PC-9 (cell line): ENCODE measurements at regions not wholly inside any gene's neighbourhood (a gene's known extent, or its start where the extent isn't known, plus 50 kb on each side); places are given as distances from the start of the nearest gene placed in this dataset.

Experiments
- BruUV-seq: library from RNA; stranded (reverse); fragments of 400-500 nt; replicated peaks from 2 replicates; lab custom pipeline; 2021; lab: Mats Ljungman, UMichigan
- CTCF ChIA-PET: fragments of 300-600 bp; sonication (Branson Sonifier 250); formaldehyde crosslinking; loops from one replicate; lab custom pipeline; 2022; ENCODE audit warnings: antibody characterized with exemption; lab: Charles Lee
- POLR2A ChIA-PET: fragments of 300-600 bp; sonication (Branson Sonifier 250); formaldehyde crosslinking; loops from one replicate; lab custom pipeline; 2022; ENCODE audit warnings: antibody characterized with exemption; ENCODE audit not compliant: unreplicated experiment; lab: Charles Lee
- DNase-seq, 2 experiments: peaks; one replicate each; pipeline versions ENCODE4 v3.0.0 to v3.0.0-alpha.2; 2015 to 2022; ENCODE audit warnings: mixed read lengths in 1 of 2
- H2AFZ ChIP-seq: fragments of 200-600 bp; sonication (generic); 2 replicates; pipeline ENCODE4 v1.8.1; 2017; ENCODE audit warnings: antibody characterized with exemption
- H3F3A ChIP-seq: fragments of 200-600 bp; sonication (generic); 2 replicates; pipeline ENCODE4 v1.8.1; 2017; ENCODE audit warnings: antibody characterized with exemption, mild to moderate bottlenecking, low read depth; ENCODE audit not compliant: insufficient read depth
- H3K27ac ChIP-seq: fragments of 200-600 bp; sonication (generic); 2 replicates; pipeline ENCODE4 v1.6.1; 2016; ENCODE audit warnings: mixed run types
- H3K27me3 ChIP-seq: fragments of 200-600 bp; sonication (generic); 2 replicates; pipeline ENCODE4 v1.6.1; 2016; ENCODE audit warnings: low read depth, mixed run types; ENCODE audit not compliant: insufficient read depth
- H3K36me3 ChIP-seq: fragments of 200-600 bp; sonication (generic); 2 replicates; pipeline ENCODE4 v1.6.1; 2016; ENCODE audit warnings: low read depth, mixed run types
- H3K4me1 ChIP-seq: fragments of 200-600 bp; sonication (generic); replicated peaks from 2 replicates; pipeline ENCODE4 v1.6.1; 2016; ENCODE audit warnings: mixed run types; ENCODE audit not compliant: insufficient read depth
- H3K4me2 ChIP-seq: fragments of 200-600 bp; sonication (generic); 2 replicates; pipeline ENCODE4 v1.6.1; 2017; ENCODE audit warnings: mixed run types
- H3K4me3 ChIP-seq: fragments of 200-600 bp; sonication (generic); 2 replicates; pipeline ENCODE4 v1.6.1; 2016; ENCODE audit warnings: mixed run types
- H3K79me2 ChIP-seq: fragments of 200-600 bp; sonication (generic); 2 replicates; pipeline ENCODE4 v1.6.1; 2017; ENCODE audit warnings: low read depth, mixed run types
- H3K9me2 ChIP-seq: fragments of 200-600 bp; sonication (generic); 2 replicates; pipeline ENCODE4 v1.8.1; 2017; ENCODE audit warnings: mild to moderate bottlenecking; ENCODE audit not compliant: insufficient read depth
- H3K9me3 ChIP-seq: fragments of 200-600 bp; sonication (generic); 2 replicates; pipeline ENCODE4 v1.8.1; 2016; ENCODE audit warnings: low read depth; ENCODE audit not compliant: insufficient read depth
- H4K20me1 ChIP-seq: fragments of 200-600 bp; sonication (generic); 2 replicates; pipeline ENCODE4 v1.8.1; 2017; ENCODE audit not compliant: insufficient read depth
- CTCF ChIP-seq: fragments of 200-600 bp; sonication (generic); conservative IDR thresholded peaks from 2 replicates; pipeline ENCODE4 v1.6.1; 2017; ENCODE audit warnings: mixed run types, antibody characterized with exemption, mild to moderate bottlenecking, moderate library complexity
- EZH2 ChIP-seq: fragments of 200-600 bp; sonication (generic); IDR thresholded peaks from 2 replicates; pipeline ENCODE4 v1.8.0; 2017; ENCODE audit warnings: antibody characterized with exemption, low read depth
- intact Hi-C: fragments of 100-400 bp; cut with micrococcal nuclease; formaldehyde crosslinking; loops from one replicate; pipeline ENCODE4 v1.10.0; 2022; ENCODE audit not compliant: unreplicated experiment

- Histone ChIP-seq H2AFZ (no peak overlapping the region), H3K9me2 (no peaks in the 10 kb centered on the region), H3K4me2 (no peak overlapping the region), H3K4me1 (no peaks in the 10 kb centered on the region), H3K4me3 (no peak overlapping the region), H4K20me1 (no peaks in the 10 kb centered on the region), H3K9me3 (no peaks in the 10 kb centered on the region), H3K36me3 (no peaks in the 10 kb centered on the region), H3F3A (no peaks in the 10 kb centered on the region), H3K27me3 (no peaks in the 10 kb centered on the region), H3K27ac (no peak overlapping the region), H3K79me2 (no peaks in the 10 kb centered on the region)
- POLR2A ChIA-PET, result no interaction called here
- TF ChIP-seq EZH2, result no peak
- no peak for TF ChIP-seq CTCF
- CTCF ChIA-PET, result no interaction called here
- no peak for DNase-seq
- BruUV-seq, result no TSS peak
- intact Hi-C loops, result no loop called here
Observed at GRCh38 chrX:128780934-128781333, 728.7 kb upstream of the ACTRT1 start.

- Histone ChIP-seq H3K9me3 (no peaks in the 10 kb centered on the region), H3F3A (no peaks in the 10 kb centered on the region), H3K4me1 (no peaks in the 10 kb centered on the region), H3K4me3 (no peak overlapping the region), H3K27me3 (no peaks in the 10 kb centered on the region), H3K27ac (no peak overlapping the region), H3K79me2 (no peaks in the 10 kb centered on the region), H4K20me1 (no peaks in the 10 kb centered on the region), H2AFZ (no peak overlapping the region), H3K36me3 (no peaks in the 10 kb centered on the region), H3K4me2 (no peak overlapping the region), H3K9me2 (no peaks in the 10 kb centered on the region)
- ChIA-PET CTCF (no interaction called here), POLR2A (no interaction called here)
- TF ChIP-seq EZH2 (no peak), CTCF (no peak)
- no TSS peak for BruUV-seq
- intact Hi-C loops, result no loop called here
- no peak for DNase-seq
Observed at GRCh38 chrX:128769495-128769894, 717.3 kb upstream of the ACTRT1 start.

- TF ChIP-seq CTCF, result no peak
- TF ChIP-seq EZH2, result no peak
- Histone ChIP-seq H3K4me3 (no peak overlapping the region), H3K27me3 (no peaks in the 10 kb centered on the region), H3K36me3 (no peaks in the 10 kb centered on the region), H3K9me2 (no peaks in the 10 kb centered on the region), H3F3A (no peaks in the 10 kb centered on the region), H3K27ac (no peak overlapping the region), H3K79me2 (no peaks in the 10 kb centered on the region), H3K4me1 (no peaks in the 10 kb centered on the region), H2AFZ (no peak overlapping the region), H3K9me3 (no peaks in the 10 kb centered on the region), H3K4me2 (no peak overlapping the region), H4K20me1 (no peaks in the 10 kb centered on the region)
- ChIA-PET CTCF (no interaction called here), POLR2A (no interaction called here)
- intact Hi-C loops, result no loop called here
- DNase-seq, result no peak
- BruUV-seq, result no TSS peak
Observed at GRCh38 chrX:128759745-128760144, 707.5 kb upstream of the ACTRT1 start.
